ENCODE measurements at regions not wholly inside any gene's neighbourhood (a gene's known extent, or its start where the extent isn't known, plus 50 kb on each side); places are given as distances from the start of the nearest gene placed in this dataset.

DNA sequence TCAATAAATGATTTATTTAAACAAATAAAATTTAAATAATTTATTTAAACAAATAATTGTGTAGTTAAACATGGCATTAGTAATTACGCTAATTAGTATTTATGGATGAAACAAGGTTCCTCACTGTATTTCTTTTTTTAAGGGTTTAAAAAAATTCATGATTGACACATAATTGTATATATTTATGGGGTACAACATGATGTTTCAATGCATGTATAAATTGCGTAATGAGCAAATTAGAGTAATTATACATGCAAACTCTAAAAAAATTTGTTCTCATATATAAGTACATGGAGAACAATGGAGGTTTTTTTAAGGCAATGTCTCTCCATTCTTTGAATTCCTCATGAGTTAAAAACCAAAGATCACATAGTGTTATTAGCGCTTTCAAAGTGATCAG lies 115.7 kb upstream of the KLF3 start:
- TF ChIP-seq POLR2A (IDR thresholded peaks at IDR 0.05) = no peak
- TF ChIP-seq, protein P1, sequence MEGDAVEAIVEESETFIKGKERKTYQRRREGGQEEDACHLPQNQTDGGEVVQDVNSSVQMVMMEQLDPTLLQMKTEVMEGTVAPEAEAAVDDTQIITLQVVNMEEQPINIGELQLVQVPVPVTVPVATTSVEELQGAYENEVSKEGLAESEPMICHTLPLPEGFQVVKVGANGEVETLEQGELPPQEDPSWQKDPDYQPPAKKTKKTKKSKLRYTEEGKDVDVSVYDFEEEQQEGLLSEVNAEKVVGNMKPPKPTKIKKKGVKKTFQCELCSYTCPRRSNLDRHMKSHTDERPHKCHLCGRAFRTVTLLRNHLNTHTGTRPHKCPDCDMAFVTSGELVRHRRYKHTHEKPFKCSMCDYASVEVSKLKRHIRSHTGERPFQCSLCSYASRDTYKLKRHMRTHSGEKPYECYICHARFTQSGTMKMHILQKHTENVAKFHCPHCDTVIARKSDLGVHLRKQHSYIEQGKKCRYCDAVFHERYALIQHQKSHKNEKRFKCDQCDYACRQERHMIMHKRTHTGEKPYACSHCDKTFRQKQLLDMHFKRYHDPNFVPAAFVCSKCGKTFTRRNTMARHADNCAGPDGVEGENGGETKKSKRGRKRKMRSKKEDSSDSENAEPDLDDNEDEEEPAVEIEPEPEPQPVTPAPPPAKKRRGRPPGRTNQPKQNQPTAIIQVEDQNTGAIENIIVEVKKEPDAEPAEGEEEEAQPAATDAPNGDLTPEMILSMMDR (IDR thresholded peaks at IDR 0.05) = no peak

Data from right lobe of liver (tissue), 4 donors.